Hepatocyte (in vitro differentiated cells): ENCODE measurements at regions not wholly inside any gene's neighbourhood (a gene's known extent, or its start where the extent isn't known, plus 50 kb on each side); places are given as distances from the start of the nearest gene placed in this dataset.

Source experiments
- CTCF ChIP-seq: fragments of 200-600 bp; sonication (generic); IDR thresholded peaks from 2 replicates; pipeline ENCODE4 v1.5.1; 2016; ENCODE audit warnings: antibody characterized with exemption, mild to moderate bottlenecking; ENCODE audit not compliant: poor library complexity
- EZH2phosphoT487 ChIP-seq: fragments of 200-600 bp; sonication (generic); IDR thresholded peaks from one replicate; pipeline ENCODE4 v1.6.1; 2018; ENCODE audit warnings: antibody characterized with exemption, mild to moderate bottlenecking, low read depth, moderate library complexity; ENCODE audit not compliant: unreplicated experiment, severe bottlenecking

- TF ChIP-seq CTCF (no peak), EZH2phosphoT487 (no peak)
Observed at GRCh38 chr1:240714568-240715292, 102.8 kb upstream of the GREM2 start.
